ENCODE measurements at regions not wholly inside any gene's neighbourhood (a gene's known extent, or its start where the extent isn't known, plus 50 kb on each side); places are given as distances from the start of the nearest gene placed in this dataset.
"Not testable (repeated sequence)": the region's sequence is repeated elsewhere in the genome, so short reads cannot be mapped to it uniquely, and the experiment has no call there.

DNA sequence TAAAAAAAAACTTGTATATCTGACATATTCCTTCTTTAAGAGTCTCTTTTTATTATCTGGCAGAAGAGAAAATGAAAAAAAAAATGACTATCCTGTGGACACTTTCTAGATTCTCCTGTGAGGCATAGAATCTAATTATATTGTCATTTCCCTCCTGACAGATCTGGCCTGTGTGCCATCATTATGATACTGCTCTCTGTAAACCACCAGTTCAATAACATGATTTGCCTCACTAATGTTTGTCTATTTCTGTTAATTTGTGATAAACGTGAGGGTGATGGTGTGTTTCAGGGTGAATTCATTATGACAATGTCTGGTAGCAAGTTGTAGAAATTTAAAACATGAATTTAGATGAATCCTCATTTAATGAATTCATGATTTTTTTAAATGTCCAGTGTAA, 844.5 kb upstream of the ADGRB3 start:
- H3K4me3 ChIP-seq (replicated peaks; ENCODE audit: low read depth, low read length), result no peak overlapping the region
- H3K36me3 ChIP-seq (ENCODE audit: control insufficient read depth, insufficient read depth, low read length), result no peaks in the 10 kb centered on the region
- H3K27me3 ChIP-seq (replicated peaks; ENCODE audit: control insufficient read depth, insufficient read depth, low read length), result no peaks in the 10 kb centered on the region
- TF ChIP-seq, protein P1, sequence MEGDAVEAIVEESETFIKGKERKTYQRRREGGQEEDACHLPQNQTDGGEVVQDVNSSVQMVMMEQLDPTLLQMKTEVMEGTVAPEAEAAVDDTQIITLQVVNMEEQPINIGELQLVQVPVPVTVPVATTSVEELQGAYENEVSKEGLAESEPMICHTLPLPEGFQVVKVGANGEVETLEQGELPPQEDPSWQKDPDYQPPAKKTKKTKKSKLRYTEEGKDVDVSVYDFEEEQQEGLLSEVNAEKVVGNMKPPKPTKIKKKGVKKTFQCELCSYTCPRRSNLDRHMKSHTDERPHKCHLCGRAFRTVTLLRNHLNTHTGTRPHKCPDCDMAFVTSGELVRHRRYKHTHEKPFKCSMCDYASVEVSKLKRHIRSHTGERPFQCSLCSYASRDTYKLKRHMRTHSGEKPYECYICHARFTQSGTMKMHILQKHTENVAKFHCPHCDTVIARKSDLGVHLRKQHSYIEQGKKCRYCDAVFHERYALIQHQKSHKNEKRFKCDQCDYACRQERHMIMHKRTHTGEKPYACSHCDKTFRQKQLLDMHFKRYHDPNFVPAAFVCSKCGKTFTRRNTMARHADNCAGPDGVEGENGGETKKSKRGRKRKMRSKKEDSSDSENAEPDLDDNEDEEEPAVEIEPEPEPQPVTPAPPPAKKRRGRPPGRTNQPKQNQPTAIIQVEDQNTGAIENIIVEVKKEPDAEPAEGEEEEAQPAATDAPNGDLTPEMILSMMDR (IDR thresholded peaks at IDR 0.05; ENCODE audit: insufficient read depth, low read length, poor library complexity, severe bottlenecking), result no peak
- DNase-seq (ENCODE audit: extremely low read depth, insufficient read length), result no peak

DNA sequence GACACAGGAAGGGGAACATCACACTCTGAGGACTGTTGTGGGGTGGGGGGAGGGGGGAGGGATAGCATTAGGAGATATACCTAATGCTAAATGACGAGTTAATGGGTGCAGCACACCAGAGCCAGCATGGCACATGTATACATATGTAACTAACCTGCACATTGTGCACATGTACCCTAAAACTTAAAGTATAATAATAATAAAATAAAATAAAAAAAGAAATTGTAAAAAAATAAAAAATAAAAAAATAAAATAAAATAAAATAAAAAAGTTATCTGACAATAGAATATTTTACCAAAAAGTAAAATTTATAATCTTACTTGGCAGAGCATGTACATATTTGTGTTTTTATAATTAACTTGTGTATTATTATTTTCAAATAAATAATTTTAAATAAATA, 848.0 kb upstream of the ADGRB3 start:
- not testable (repeated sequence) for DNase-seq (ENCODE audit: extremely low read depth, insufficient read length); H3K4me3 ChIP-seq (replicated peaks; ENCODE audit: low read depth, low read length); H3K27me3 ChIP-seq (replicated peaks; ENCODE audit: control insufficient read depth, insufficient read depth, low read length); H3K36me3 ChIP-seq (ENCODE audit: control insufficient read depth, insufficient read depth, low read length)

DNA sequence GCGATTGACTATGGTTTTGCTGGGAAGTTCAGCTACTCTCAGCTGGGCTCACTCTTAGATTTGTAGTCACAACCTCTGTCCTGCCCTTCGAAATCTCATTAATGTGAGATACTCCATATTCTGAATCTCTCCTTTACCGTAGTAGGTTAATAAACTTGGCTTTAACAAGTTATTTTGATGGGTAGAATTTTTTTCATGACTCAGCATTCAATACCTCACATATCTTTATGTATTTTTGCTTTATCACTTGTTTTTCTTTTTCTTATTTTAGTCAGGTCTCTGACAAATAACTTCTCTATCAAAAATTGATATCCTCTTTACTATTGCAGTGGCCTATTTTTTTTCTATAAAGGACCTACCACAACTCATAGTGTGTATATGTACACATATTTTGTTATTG, 855.2 kb upstream of the ADGRB3 start:
- Histone ChIP-seq H3K4me3 (replicated peaks; ENCODE audit: low read depth, low read length) (no peak overlapping the region), H3K27me3 (replicated peaks; ENCODE audit: control insufficient read depth, insufficient read depth, low read length) (no peaks in the 10 kb centered on the region), H3K36me3 (ENCODE audit: control insufficient read depth, insufficient read depth, low read length) (no peaks in the 10 kb centered on the region)
- no peak for DNase-seq (ENCODE audit: extremely low read depth, insufficient read length)
- TF ChIP-seq, protein P1 (IDR thresholded peaks at IDR 0.05; ENCODE audit: insufficient read depth, low read length, poor library complexity, severe bottlenecking), result no peak

DNA sequence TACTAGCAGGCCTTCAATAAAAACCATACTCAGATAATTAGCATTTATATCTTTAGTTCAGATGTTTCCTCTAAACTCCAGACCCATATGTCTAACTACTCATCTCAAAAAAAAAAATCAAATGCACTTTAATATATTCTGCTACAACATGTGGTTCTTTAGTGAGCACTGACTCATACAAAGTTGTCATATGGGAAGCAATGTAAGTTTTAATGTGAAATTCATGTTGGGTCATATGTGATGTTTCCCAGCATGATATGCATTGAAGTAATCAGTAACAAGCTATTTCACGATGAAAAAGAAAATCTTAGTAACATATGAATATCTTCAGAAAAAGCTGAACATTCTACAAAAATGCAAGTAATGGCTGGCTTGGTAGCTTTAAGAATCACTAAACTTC, 859.7 kb upstream of the ADGRB3 start:
- no peak overlapping the region for H3K4me3 ChIP-seq (replicated peaks; ENCODE audit: low read depth, low read length)
- TF ChIP-seq, protein P1 (IDR thresholded peaks at IDR 0.05; ENCODE audit: insufficient read depth, low read length, poor library complexity, severe bottlenecking), result no peak
- no peaks in the 10 kb centered on the region for H3K36me3 ChIP-seq (ENCODE audit: control insufficient read depth, insufficient read depth, low read length)
- DNase-seq (ENCODE audit: extremely low read depth, insufficient read length), result no peak
- no peaks in the 10 kb centered on the region for H3K27me3 ChIP-seq (replicated peaks; ENCODE audit: control insufficient read depth, insufficient read depth, low read length)

DNA sequence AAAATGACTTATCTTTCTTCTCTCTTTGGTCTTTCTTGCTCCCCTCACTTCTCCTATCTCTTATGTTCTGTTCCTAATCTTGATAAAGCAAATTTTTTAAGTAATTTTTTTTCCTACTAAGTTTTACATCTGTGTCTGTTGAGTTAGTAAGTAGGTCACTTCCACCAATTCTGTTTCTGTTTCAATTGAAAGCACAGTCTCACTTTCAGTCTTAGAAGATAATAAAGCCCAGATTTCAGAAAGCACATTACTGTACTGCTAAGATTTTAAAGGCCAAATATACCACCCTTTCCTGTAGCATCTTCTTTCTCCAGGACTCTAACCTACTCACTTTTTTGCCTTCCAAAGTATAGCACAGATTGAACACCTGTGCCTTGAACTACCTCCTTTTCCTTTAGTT, 866.1 kb upstream of the ADGRB3 start:
- Histone ChIP-seq H3K36me3 (ENCODE audit: control insufficient read depth, insufficient read depth, low read length) (no peaks in the 10 kb centered on the region), H3K4me3 (replicated peaks; ENCODE audit: low read depth, low read length) (no peak overlapping the region), H3K27me3 (replicated peaks; ENCODE audit: control insufficient read depth, insufficient read depth, low read length) (no peaks in the 10 kb centered on the region)
- TF ChIP-seq, protein P1 (IDR thresholded peaks at IDR 0.05; ENCODE audit: insufficient read depth, low read length, poor library complexity, severe bottlenecking), result no peak
- DNase-seq (ENCODE audit: extremely low read depth, insufficient read length), result no peak

DNA sequence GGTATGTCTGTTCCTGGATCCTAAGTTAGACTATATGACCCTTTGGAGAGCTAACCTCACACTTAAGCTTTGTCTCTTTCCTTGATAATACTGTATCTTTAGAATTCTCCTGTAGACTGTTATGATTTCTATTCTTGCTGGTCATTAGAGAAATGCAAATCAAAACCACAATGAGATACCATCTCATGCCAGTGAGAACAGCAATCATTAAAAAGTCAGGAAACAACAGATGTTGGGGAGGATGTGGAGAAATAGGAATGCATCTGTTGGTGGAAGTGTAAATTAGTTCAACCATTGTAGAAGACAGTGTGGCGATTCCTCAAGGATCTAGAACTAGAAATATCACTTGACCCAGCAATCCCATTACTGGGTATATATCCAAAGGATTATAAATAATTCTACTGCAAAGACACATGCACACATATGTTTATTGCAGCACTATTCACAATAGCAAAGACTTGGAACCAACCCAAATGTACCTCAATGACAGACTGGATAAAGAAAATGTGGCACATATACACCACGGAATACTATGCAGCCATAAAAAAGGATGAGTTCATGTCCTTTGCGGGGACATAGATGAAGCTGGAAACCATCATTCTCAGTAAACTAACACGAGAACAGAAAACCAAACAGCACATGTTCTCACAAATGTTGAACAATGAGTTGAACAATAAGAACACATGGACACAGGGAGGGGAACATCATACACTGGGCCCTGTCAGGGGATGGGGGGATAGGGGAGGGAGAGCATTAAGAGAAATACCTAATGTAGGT, 867.8 kb upstream of the ADGRB3 start:
- H3K4me3 ChIP-seq (replicated peaks; ENCODE audit: low read depth, low read length); H3K36me3 ChIP-seq (ENCODE audit: control insufficient read depth, insufficient read depth, low read length); DNase-seq (ENCODE audit: extremely low read depth, insufficient read length); H3K27me3 ChIP-seq (replicated peaks; ENCODE audit: control insufficient read depth, insufficient read depth, low read length): not testable (repeated sequence)

DNA sequence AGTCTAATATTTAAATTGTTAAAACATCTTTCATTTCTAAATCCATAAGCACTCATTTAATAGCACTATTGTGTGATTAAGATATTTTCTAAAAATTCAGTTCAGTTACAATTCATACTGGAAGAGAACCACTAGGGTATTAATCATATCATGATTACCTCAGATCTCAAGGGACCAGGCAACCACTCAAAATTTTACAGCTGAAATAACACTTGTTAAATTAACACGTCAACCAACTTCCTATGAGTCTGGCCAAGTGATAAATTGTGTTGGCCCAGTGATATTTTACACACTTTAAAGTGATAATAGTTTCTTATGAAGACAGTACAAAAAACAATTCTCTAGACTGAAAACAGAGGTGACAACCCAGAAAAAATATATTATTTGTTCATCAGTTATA, 869.0 kb upstream of the ADGRB3 start:
- DNase-seq (ENCODE audit: extremely low read depth, insufficient read length), result no peak
- no peaks in the 10 kb centered on the region for H3K36me3 ChIP-seq (ENCODE audit: control insufficient read depth, insufficient read depth, low read length)
- TF ChIP-seq, protein P1 (IDR thresholded peaks at IDR 0.05; ENCODE audit: insufficient read depth, low read length, poor library complexity, severe bottlenecking), result no peak
- no peaks in the 10 kb centered on the region for H3K27me3 ChIP-seq (replicated peaks; ENCODE audit: control insufficient read depth, insufficient read depth, low read length)
- H3K4me3 ChIP-seq (replicated peaks; ENCODE audit: low read depth, low read length), result no peak overlapping the region
